ENCODE measurements at regions not wholly inside any gene's neighbourhood (a gene's known extent, or its start where the extent isn't known, plus 50 kb on each side); places are given as distances from the start of the nearest gene placed in this dataset.
"Not testable (repeated sequence)": the region's sequence is repeated elsewhere in the genome, so short reads cannot be mapped to it uniquely, and the experiment has no call there.

DNA sequence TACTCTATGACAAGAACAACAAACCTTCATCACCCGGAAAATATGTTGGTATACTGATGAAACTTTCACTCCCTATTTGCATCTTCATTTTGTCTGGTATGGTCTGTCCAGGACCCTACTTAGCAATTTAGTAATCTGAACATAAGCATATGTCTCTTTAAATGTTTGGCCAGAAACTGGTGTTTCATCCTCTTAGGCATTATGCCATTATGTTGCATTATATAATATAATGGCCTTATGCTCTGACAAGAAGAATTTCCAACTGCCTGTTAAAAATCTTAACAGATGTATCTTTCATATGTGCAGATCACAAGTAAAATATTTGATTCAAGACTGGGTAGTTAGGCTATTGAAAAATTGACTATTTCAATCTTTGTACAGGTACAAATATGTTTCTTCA, 610.6 kb upstream of the PRR20A start:
- ChIA-PET POLR2A (ENCODE audit: partially characterized antibody) (no interaction called here), CTCF (ENCODE audit: partially characterized antibody) (no interaction called here)
- Histone ChIP-seq H4K91ac (replicated peaks; ENCODE audit: insufficient read length, low read length) (no peak overlapping the region), H4K20me1 (replicated peaks in 1 of 2; ENCODE audit: control insufficient read depth in 1 of 2, insufficient read depth in 2 of 2, low read length in 2 of 2) (no peaks in the 10 kb centered on the region), H2BK120ac (replicated peaks; ENCODE audit: low read depth, low read length) (no peak overlapping the region), H2BK12ac (ENCODE audit: low read depth, low read length) (no peak overlapping the region), H2BK5ac (ENCODE audit: low read depth, low read length) (no peak overlapping the region), H2AFZ (ENCODE audit: low read length) (no peak overlapping the region), H2BK20ac (ENCODE audit: low read length) (no peak overlapping the region), H3K79me2 (ENCODE audit: control insufficient read depth in 1 of 2, insufficient read depth in 2 of 2, low read length in 2 of 2) (no peaks in the 10 kb centered on the region), H3K27me3 (replicated peaks in 1 of 4; ENCODE audit: control insufficient read depth in 3 of 4, extremely low read depth in 1 of 4, insufficient read depth in 3 of 4, low read length in 3 of 4) (no peaks in the 10 kb centered on the region), H2AK5ac (ENCODE audit: low read depth, low read length) (no peak overlapping the region), H3K14ac (ENCODE audit: insufficient read length) (no peak overlapping the region), H4K5ac (ENCODE audit: insufficient read length, low read depth, low read length) (no peak overlapping the region), H3K79me1 (ENCODE audit: low read depth, low read length) (no peaks in the 10 kb centered on the region), H2BK15ac (ENCODE audit: low read length) (no peak overlapping the region), H4K8ac (ENCODE audit: extremely low read depth, insufficient read depth, low read length) (no peak overlapping the region), H3K9ac (replicated peaks in 1 of 4; ENCODE audit: extremely low read depth in 1 of 4, low read depth in 3 of 4, low read length in 3 of 4) (no peak overlapping the region), H3K56ac (replicated peaks; ENCODE audit: insufficient read length, low read depth, low read length) (no peak overlapping the region), H3K4me3 (ENCODE audit: extremely low read depth in 1 of 4, insufficient read depth in 2 of 4, low read depth in 3 of 4, low read length in 4 of 4) (no peak overlapping the region), H3K23ac (ENCODE audit: insufficient read length) (no peak overlapping the region), H3K4ac (replicated peaks; ENCODE audit: insufficient read length, low read depth, low read length) (no peak overlapping the region), H3K4me1 (replicated peaks in 1 of 4; ENCODE audit: control insufficient read depth in 3 of 4, insufficient read depth in 4 of 4, low read length in 3 of 4) (no peaks in the 10 kb centered on the region), H3K36me3 (ENCODE audit: control insufficient read depth in 2 of 4, insufficient read depth in 4 of 4, low read length in 3 of 4) (no peaks in the 10 kb centered on the region), H3K23me2 (ENCODE audit: low read depth, low read length) (no peaks in the 10 kb centered on the region), H3K27ac (ENCODE audit: low read depth, low read length) (no peak overlapping the region), H3K4me2 (ENCODE audit: insufficient read depth in 1 of 2, low read depth in 2 of 2, low read length in 2 of 2) (no peak overlapping the region), H3K9me3 (ENCODE audit: insufficient read depth in 2 of 2, low read depth in 1 of 2, low read length in 1 of 2) (no peaks in the 10 kb centered on the region), H3K18ac (ENCODE audit: extremely low read depth, low read length) (no peak overlapping the region)
- WGBS, 2 experiments (ENCODE audit: extremely low coverage in 1 of 2, insufficient coverage in 1 of 2, insufficient read length in 1 of 2, insufficient replicate concordance in 2 of 2, low coverage in 1 of 2, low lambda C conversion rate in 2 of 2, missing lambda C conversion rate in 1 of 2): 93% methylated on average over 1 of the region's 1 CpG; no CpG with 5 or more reads in 1 of the 2 experiments
- no peak for DNase-seq (ENCODE audit: low read depth in 1 of 2, low spot score in 2 of 2)
- TF ChIP-seq BCL11A (IDR thresholded peaks at IDR 0.05; ENCODE audit: low read depth in 2 of 2, low read length in 2 of 2) (no peak), GTF2F1 (IDR thresholded peaks at IDR 0.05; ENCODE audit: borderline replicate concordance, low read depth, low read length) (no peak)
- no peak for FAIRE-seq

DNA sequence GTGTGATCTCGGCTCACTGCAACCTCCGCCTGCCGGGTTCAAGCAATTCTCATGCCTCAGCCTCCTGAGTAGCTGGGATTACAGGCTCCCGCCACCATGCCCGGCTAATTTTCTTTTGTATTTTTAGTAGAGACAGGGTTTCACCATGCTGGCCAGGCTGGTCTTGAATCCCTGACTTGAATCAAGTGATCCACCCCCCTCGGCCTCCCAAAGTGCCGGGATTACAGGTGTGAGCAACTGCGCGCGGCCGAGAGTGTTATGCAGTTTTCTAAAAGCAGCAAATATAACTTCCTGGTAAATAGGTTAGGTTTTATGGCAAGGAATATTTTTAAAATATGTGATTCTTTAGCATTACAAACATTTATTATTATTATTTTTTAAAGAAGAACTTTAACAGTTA, 592.8 kb upstream of the PRR20A start:
- H4K20me1 ChIP-seq (replicated peaks in 1 of 2; ENCODE audit: control insufficient read depth in 1 of 2, insufficient read depth in 2 of 2, low read length in 2 of 2); DNase-seq (ENCODE audit: low read depth in 1 of 2, low spot score in 2 of 2); FAIRE-seq; POLR2A ChIA-PET (ENCODE audit: partially characterized antibody); H3K56ac ChIP-seq (replicated peaks; ENCODE audit: insufficient read length, low read depth, low read length); H2BK12ac ChIP-seq (ENCODE audit: low read depth, low read length); H3K27ac ChIP-seq (ENCODE audit: low read depth, low read length); H2BK15ac ChIP-seq (ENCODE audit: low read length); H3K79me1 ChIP-seq (ENCODE audit: low read depth, low read length); H2AFZ ChIP-seq (ENCODE audit: low read length); H2BK120ac ChIP-seq (replicated peaks; ENCODE audit: low read depth, low read length); H3K4ac ChIP-seq (replicated peaks; ENCODE audit: insufficient read length, low read depth, low read length); H3K9me3 ChIP-seq (ENCODE audit: insufficient read depth in 2 of 2, low read depth in 1 of 2, low read length in 1 of 2); H3K4me1 ChIP-seq (replicated peaks in 1 of 4; ENCODE audit: control insufficient read depth in 3 of 4, insufficient read depth in 4 of 4, low read length in 3 of 4); H4K91ac ChIP-seq (replicated peaks; ENCODE audit: insufficient read length, low read length); H2BK20ac ChIP-seq (ENCODE audit: low read length); H3K27me3 ChIP-seq (replicated peaks in 1 of 4; ENCODE audit: control insufficient read depth in 3 of 4, extremely low read depth in 1 of 4, insufficient read depth in 3 of 4, low read length in 3 of 4); H3K14ac ChIP-seq (ENCODE audit: insufficient read length); H2BK5ac ChIP-seq (ENCODE audit: low read depth, low read length); H3K23me2 ChIP-seq (ENCODE audit: low read depth, low read length); H3K23ac ChIP-seq (ENCODE audit: insufficient read length); H4K5ac ChIP-seq (ENCODE audit: insufficient read length, low read depth, low read length); H3K4me2 ChIP-seq (ENCODE audit: insufficient read depth in 1 of 2, low read depth in 2 of 2, low read length in 2 of 2); H2AK5ac ChIP-seq (ENCODE audit: low read depth, low read length); H3K4me3 ChIP-seq (ENCODE audit: extremely low read depth in 1 of 4, insufficient read depth in 2 of 4, low read depth in 3 of 4, low read length in 4 of 4); CTCF ChIA-PET (ENCODE audit: partially characterized antibody); H4K8ac ChIP-seq (ENCODE audit: extremely low read depth, insufficient read depth, low read length); H3K18ac ChIP-seq (ENCODE audit: extremely low read depth, low read length); H3K36me3 ChIP-seq (ENCODE audit: control insufficient read depth in 2 of 4, insufficient read depth in 4 of 4, low read length in 3 of 4); H3K9ac ChIP-seq (replicated peaks in 1 of 4; ENCODE audit: extremely low read depth in 1 of 4, low read depth in 3 of 4, low read length in 3 of 4); H3K79me2 ChIP-seq (ENCODE audit: control insufficient read depth in 1 of 2, insufficient read depth in 2 of 2, low read length in 2 of 2): not testable (repeated sequence)
- WGBS, 2 experiments (ENCODE audit: extremely low coverage in 1 of 2, insufficient coverage in 1 of 2, insufficient read length in 1 of 2, insufficient replicate concordance in 2 of 2, low coverage in 1 of 2, low lambda C conversion rate in 2 of 2, missing lambda C conversion rate in 1 of 2): 93% methylated on average over 11 of the region's 11 CpGs; no CpG with 5 or more reads in 1 of the 2 experiments

Data from H1 (cell line).